Neutrophil (primary cell): ENCODE measurements at regions not wholly inside any gene's neighbourhood (a gene's known extent, or its start where the extent isn't known, plus 50 kb on each side); places are given as distances from the start of the nearest gene placed in this dataset.

Experiments
- H3K27ac ChIP-seq: fragments of 200-600 bp; sonication (generic); 2 replicates; pipeline ENCODE4 v1.5.1; 2016; ENCODE audit warnings: mild to moderate bottlenecking, moderate library complexity
- H3K27me3 ChIP-seq: fragments of 200-600 bp; sonication (generic); 2 replicates; pipeline ENCODE4 v1.6.0; 2016; ENCODE audit warnings: mild to moderate bottlenecking
- H3K36me3 ChIP-seq: fragments of 200-600 bp; sonication (generic); 2 replicates; pipeline ENCODE4 v1.5.1; 2017
- H3K4me1 ChIP-seq, 2 experiments: fragments of 200-600 bp in 1 of 2; sonication (generic) in 1 of 2; 1 replicate in 1 of 2; 2 replicates in 1 of 2; pipeline versions ENCODE4 v1.5.1 to v1.6.1; 2013 to 2016; ENCODE audit warnings: low read depth in 1 of 2, low read length in 1 of 2, mild to moderate bottlenecking in 1 of 2, moderate library complexity in 1 of 2; ENCODE audit not compliant: control insufficient read depth in 1 of 2, insufficient read depth in 1 of 2
- H3K4me3 ChIP-seq, 2 experiments: fragments of 200-600 bp in 1 of 2; sonication (generic) in 1 of 2; 1 replicate in 1 of 2; 2 replicates in 1 of 2; pipeline ENCODE4 v1.5.1; 2013 to 2016; ENCODE audit warnings: low read depth in 1 of 2, low read length in 1 of 2, mild to moderate bottlenecking in 1 of 2, moderate library complexity in 1 of 2
- H3K9me3 ChIP-seq: fragments of 200-600 bp; sonication (generic); 2 replicates; pipeline ENCODE4 v1.5.1; 2016
- TF ChIP-seq, protein P1 (sequence below): fragments of 200-600 bp; sonication (generic); IDR thresholded peaks from 2 replicates; pipeline ENCODE4 v1.5.1; 2016; ENCODE audit warnings: antibody characterized with exemption

DNA sequence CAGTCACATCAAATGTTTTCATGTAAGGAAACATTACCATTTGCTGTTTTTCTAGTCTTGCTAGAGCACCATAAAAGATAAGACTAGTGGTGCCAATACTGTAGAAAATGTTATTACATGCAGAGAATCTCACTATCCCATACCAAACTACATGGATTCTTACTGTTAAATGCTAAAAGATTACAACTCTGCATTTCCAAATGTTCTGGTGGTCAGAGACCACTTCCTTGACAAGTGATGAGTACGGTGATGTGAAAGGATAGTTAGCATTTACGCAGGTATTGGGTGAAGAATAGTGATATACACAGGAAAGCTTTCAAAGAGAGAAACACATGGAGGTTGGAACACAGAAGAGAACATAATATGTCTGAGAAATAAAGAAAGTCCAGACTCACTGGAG is 98.2 kb downstream of the GGTLC2 start:
- no peaks in the 10 kb centered on the region for H3K4me1 ChIP-seq
- peaks cover 10% of the 10 kb centered on the region for H3K27me3 ChIP-seq
- no peaks in the 10 kb centered on the region for H3K9me3 ChIP-seq
- no peaks in the 10 kb centered on the region for H3K36me3 ChIP-seq
- no peak overlapping the region for H3K4me3 ChIP-seq
- no peak overlapping the region for H3K27ac ChIP-seq
- TF ChIP-seq, protein P1, sequence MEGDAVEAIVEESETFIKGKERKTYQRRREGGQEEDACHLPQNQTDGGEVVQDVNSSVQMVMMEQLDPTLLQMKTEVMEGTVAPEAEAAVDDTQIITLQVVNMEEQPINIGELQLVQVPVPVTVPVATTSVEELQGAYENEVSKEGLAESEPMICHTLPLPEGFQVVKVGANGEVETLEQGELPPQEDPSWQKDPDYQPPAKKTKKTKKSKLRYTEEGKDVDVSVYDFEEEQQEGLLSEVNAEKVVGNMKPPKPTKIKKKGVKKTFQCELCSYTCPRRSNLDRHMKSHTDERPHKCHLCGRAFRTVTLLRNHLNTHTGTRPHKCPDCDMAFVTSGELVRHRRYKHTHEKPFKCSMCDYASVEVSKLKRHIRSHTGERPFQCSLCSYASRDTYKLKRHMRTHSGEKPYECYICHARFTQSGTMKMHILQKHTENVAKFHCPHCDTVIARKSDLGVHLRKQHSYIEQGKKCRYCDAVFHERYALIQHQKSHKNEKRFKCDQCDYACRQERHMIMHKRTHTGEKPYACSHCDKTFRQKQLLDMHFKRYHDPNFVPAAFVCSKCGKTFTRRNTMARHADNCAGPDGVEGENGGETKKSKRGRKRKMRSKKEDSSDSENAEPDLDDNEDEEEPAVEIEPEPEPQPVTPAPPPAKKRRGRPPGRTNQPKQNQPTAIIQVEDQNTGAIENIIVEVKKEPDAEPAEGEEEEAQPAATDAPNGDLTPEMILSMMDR = no peak

DNA sequence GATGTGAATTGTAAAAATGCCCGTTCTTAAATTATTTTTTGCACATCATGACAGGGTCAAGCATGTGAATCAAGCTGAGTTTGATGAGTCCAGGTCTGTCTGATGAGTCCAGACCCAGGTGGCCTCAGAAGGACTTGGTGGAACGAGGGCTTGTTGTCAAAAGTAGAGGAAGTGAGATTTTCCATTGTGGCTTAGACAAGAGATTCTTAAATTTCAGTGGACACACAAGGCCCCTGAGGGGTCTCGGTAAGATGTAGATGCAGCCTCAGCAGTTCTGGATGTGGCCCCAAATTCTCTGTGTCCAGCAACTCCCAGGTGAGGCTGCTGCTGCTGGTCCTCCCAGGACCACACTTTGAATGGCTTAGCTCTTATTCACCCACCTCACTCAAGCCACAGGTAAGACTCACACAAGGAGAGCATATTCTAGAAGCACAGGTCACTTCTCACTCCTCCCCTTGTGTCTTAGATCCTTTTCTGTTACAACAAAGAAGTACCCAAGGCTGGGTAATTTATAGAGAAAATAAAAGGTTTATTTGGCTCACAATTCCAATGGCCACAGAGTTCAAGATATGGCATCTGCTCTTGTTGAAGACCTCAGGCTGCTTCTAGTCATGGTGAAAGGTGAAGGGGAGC is 98.8 kb downstream of the GGTLC2 start:
- no peaks in the 10 kb centered on the region for H3K4me1 ChIP-seq
- H3K36me3 ChIP-seq = no peaks in the 10 kb centered on the region
- H3K27me3 ChIP-seq = peaks cover 10% of the 10 kb centered on the region
- no peaks in the 10 kb centered on the region for H3K9me3 ChIP-seq
- no peak overlapping the region for H3K27ac ChIP-seq
- TF ChIP-seq, protein P1 = no peak
- no peak overlapping the region for H3K4me3 ChIP-seq

DNA sequence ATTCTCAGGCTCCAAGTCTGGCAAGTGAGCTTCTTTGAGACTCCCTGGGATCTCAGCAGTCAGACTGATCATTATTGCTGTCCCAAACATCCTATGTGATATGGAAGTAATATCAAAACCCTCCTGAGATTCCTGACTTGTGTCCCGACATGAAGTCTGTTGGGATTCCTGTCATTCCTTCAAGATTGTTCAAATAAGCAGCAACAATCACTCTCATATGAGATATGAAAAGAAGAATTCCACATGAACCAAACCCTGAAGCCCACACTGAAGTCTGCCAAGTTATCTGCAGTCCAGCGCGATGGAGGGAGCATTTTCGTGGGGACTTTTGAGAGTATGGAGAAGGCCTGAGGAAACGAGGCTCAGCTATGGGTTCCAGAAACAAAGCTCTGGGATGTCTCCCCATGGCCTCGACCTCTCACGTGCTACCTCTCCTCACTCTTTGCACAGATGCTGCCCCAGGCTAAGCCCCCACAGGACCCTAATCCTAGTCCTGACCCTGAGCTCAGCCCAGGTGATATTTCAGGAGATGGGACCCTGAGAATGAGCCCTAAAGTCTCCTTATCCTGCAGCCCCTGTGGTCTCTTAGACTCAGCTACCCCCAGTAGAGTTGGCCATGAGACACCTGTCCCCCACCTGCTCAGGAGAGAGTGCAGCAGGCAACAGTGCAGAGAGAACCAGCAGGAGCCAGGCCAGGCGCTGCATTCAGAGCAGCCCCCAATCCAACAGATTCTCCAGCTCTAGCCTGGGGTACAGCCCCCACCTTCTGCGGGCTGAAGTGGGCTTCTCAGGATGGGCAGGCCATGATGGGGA is 100.2 kb downstream of the GGTLC2 start:
- H3K4me3 ChIP-seq = no peak overlapping the region
- TF ChIP-seq, protein P1 = no peak
- H3K27ac ChIP-seq = no peak overlapping the region
- no peaks in the 10 kb centered on the region for H3K36me3 ChIP-seq
- H3K4me1 ChIP-seq = no peaks in the 10 kb centered on the region
- peaks cover 10% of the 10 kb centered on the region for H3K27me3 ChIP-seq
- H3K9me3 ChIP-seq = no peaks in the 10 kb centered on the region

- Histone ChIP-seq H3K4me1 (no peaks in the 10 kb centered on the region), H3K27me3 (peaks cover 10% of the 10 kb centered on the region), H3K27ac (no peak overlapping the region), H3K4me3 (no peak overlapping the region), H3K9me3 (no peaks in the 10 kb centered on the region), H3K36me3 (no peaks in the 10 kb centered on the region)
- TF ChIP-seq, protein P1 = no peak
Measured at GRCh38 chr22:22745225-22746060, 101.0 kb downstream of the GGTLC2 start.

DNA sequence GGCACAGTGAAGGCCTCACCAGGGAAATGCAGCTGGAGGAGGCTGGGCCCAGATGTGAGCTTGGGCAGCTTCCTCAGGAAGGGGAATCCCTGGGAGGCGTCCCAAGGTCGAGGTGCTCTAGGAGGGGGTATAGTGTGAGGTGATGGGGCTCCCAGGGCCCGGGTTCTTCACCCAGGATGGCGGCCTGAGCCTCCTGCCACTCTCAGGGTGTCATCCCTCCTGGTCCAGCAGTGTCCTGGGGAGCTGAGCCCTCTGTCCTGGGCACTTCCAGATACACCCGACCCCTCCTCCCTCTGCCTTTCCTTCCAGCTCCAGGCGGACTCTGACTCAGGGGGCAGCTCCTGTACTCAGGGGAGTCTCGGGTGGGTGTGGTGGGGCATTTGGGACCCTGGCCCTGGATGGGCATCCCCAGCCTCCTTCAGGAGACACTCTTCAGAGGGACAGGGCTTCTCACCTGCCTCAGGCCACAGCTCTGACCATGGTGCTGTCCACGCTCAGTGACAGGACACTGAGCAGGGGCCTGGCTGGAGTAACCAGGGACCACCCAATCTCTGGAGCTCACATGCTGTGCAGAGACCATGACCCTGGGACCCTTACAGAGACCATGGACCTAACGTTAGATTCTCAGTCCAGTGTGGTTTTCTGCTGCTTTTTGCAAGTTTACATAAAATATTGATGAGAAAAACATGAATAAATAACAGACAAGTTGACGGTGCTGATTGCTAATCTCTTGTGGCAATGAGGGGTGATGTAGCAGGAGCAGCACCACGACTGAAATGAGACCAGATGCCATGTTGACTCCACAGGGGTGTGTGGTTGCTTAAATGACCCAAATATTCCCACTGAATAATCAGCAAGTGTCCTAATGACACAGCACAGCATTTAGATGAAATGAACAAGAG is 101.9 kb downstream of the GGTLC2 start:
- Histone ChIP-seq H3K4me1 (no peaks in the 10 kb centered on the region), H3K9me3 (no peaks in the 10 kb centered on the region), H3K4me3 (no peak overlapping the region), H3K36me3 (no peaks in the 10 kb centered on the region), H3K27ac (no peak overlapping the region), H3K27me3 (peaks cover 10% of the 10 kb centered on the region)
- TF ChIP-seq, protein P1 = no peak
